Glomerular visceral epithelial cell (primary cell): ENCODE measurements at regions not wholly inside any gene's neighbourhood (a gene's known extent, or its start where the extent isn't known, plus 50 kb on each side); places are given as distances from the start of the nearest gene placed in this dataset.

Experiments used
- DNase-seq: peaks from one replicate; pipeline ENCODE4 v3.0.0-alpha.2; 2016; ENCODE audit errors: extremely low spot score

GRCh38 chr21:16815243-16815642, 697.6 kb upstream of the CXADR start:
- DNase-seq, result no peak

GRCh38 chr21:16821588-16821987, 691.3 kb upstream of the CXADR start:
- DNase-seq, result peak; percentile 28

- no peak for DNase-seq
Measured at GRCh38 chr21:16829532-16829931, 683.3 kb upstream of the CXADR start.

- no peak for DNase-seq
Measured at GRCh38 chr21:16832791-16833190, 680.1 kb upstream of the CXADR start.

- no peak for DNase-seq
Measured at GRCh38 chr21:16834791-16835190, 678.1 kb upstream of the CXADR start.

- DNase-seq, result no peak
Measured at GRCh38 chr21:16837321-16837720, 675.5 kb upstream of the CXADR start.

- no peak for DNase-seq
Measured at GRCh38 chr21:16837721-16838120, 675.1 kb upstream of the CXADR start.

GRCh38 chr21:16838331-16838730, 674.5 kb upstream of the CXADR start:
- no peak for DNase-seq

GRCh38 chr21:16840538-16840937, 672.3 kb upstream of the CXADR start:
- no peak for DNase-seq

GRCh38 chr21:16841975-16842695, 670.7 kb upstream of the CXADR start:
- DNase-seq, result no peak

- no peak for DNase-seq
Measured at GRCh38 chr21:16842696-16843035, 670.2 kb upstream of the CXADR start.

GRCh38 chr21:16847211-16847610, 665.6 kb upstream of the CXADR start:
- no peak for DNase-seq

- DNase-seq, result no peak
Measured at GRCh38 chr21:16851054-16851453, 661.8 kb upstream of the CXADR start.

GRCh38 chr21:16855164-16855667, 657.6 kb upstream of the CXADR start:
- no peak for DNase-seq

GRCh38 chr21:16863362-16863905, 649.4 kb upstream of the CXADR start:
- no peak for DNase-seq

- DNase-seq, result no peak
Measured at GRCh38 chr21:16863908-16864307, 648.9 kb upstream of the CXADR start.

- no peak for DNase-seq
Measured at GRCh38 chr21:16865632-16866031, 647.2 kb upstream of the CXADR start.

- DNase-seq, result no peak
Measured at GRCh38 chr21:16866851-16867250, 646.0 kb upstream of the CXADR start.

- no peak for DNase-seq
Measured at GRCh38 chr21:16870103-16870502, 642.7 kb upstream of the CXADR start.

- no peak for DNase-seq
Measured at GRCh38 chr21:16872616-16873015, 640.2 kb upstream of the CXADR start.

GRCh38 chr21:16873176-16873575, 639.7 kb upstream of the CXADR start:
- no peak for DNase-seq

GRCh38 chr21:16873596-16873995, 639.2 kb upstream of the CXADR start:
- DNase-seq, result no peak

GRCh38 chr21:16879479-16879878, 633.4 kb upstream of the CXADR start:
- DNase-seq, result no peak

GRCh38 chr21:16891821-16892220, 621.0 kb upstream of the CXADR start:
- peak; percentile 18 for DNase-seq
